ENCODE measurements at regions not wholly inside any gene's neighbourhood (a gene's known extent, or its start where the extent isn't known, plus 50 kb on each side); places are given as distances from the start of the nearest gene placed in this dataset.

GRCh38 chr7:119270045-119270464 is 1002.9 kb upstream of the KCND2 start:
- Histone ChIP-seq H3K27ac (ENCODE audit: low read depth in 1 of 2, low read length in 1 of 2) (no peak overlapping the region), H3K9ac (ENCODE audit: insufficient read depth in 1 of 2, low read length in 2 of 2) (no peak overlapping the region), H3K36me3 (ENCODE audit: control insufficient read depth in 4 of 4, insufficient read depth in 4 of 4, low read length in 4 of 4) (no peaks in the 10 kb centered on the region), H3K4me3 (no peak overlapping the region), H3K9me3 (ENCODE audit: control insufficient read depth in 4 of 4, insufficient read depth in 3 of 4, low read length in 3 of 4) (no peaks in the 10 kb centered on the region), H3K27me3 (ENCODE audit: control insufficient read depth in 3 of 3, insufficient read depth in 3 of 3, low read length in 2 of 3) (no peaks in the 10 kb centered on the region), H3K4me1 (ENCODE audit: control insufficient read depth in 5 of 5, insufficient read depth in 5 of 5, low read length in 5 of 5) (no peaks in the 10 kb centered on the region)
- ATAC-seq (ENCODE audit: insufficient read depth, low FRiP score) (peak; percentile 90), DNase-seq (peak; percentile 62 to 82 (median 75))
- WGBS, 2 donors = 16 to 17% methylated on average over 7 of the region's 7 CpGs
- TF ChIP-seq CTCF (IDR thresholded peaks at IDR 0.05; ENCODE audit: control extremely low read depth, extremely low read depth) = peak; percentile 32

- no peak overlapping the region for H3K9ac ChIP-seq (ENCODE audit: insufficient read depth in 1 of 2, low read length in 2 of 2)
- no peak overlapping the region for H3K27ac ChIP-seq (ENCODE audit: low read depth in 1 of 2, low read length in 1 of 2)
- H3K9me3 ChIP-seq (ENCODE audit: control insufficient read depth in 4 of 4, insufficient read depth in 3 of 4, low read length in 3 of 4) = no peaks in the 10 kb centered on the region
- no peaks in the 10 kb centered on the region for H3K4me1 ChIP-seq (ENCODE audit: control insufficient read depth in 5 of 5, insufficient read depth in 5 of 5, low read length in 5 of 5)
- H3K27me3 ChIP-seq (ENCODE audit: control insufficient read depth in 3 of 3, insufficient read depth in 3 of 3, low read length in 2 of 3) = no peaks in the 10 kb centered on the region
- 63 to 82% methylated on average over 6 of the region's 6 CpGs for WGBS, 2 donors
- no peak for TF ChIP-seq CTCF (IDR thresholded peaks at IDR 0.05; ENCODE audit: control extremely low read depth, extremely low read depth)
- H3K4me3 ChIP-seq = no peak overlapping the region
- no peak for ATAC-seq (ENCODE audit: insufficient read depth, low FRiP score)
- DNase-seq = no peak
- no peaks in the 10 kb centered on the region for H3K36me3 ChIP-seq (ENCODE audit: control insufficient read depth in 4 of 4, insufficient read depth in 4 of 4, low read length in 4 of 4)
Measured at GRCh38 chr7:119270644-119271043, 1002.3 kb upstream of the KCND2 start.

- Histone ChIP-seq H3K9me3 (ENCODE audit: control insufficient read depth in 4 of 4, insufficient read depth in 3 of 4, low read length in 3 of 4) (no peaks in the 10 kb centered on the region), H3K27me3 (ENCODE audit: control insufficient read depth in 3 of 3, insufficient read depth in 3 of 3, low read length in 2 of 3) (no peaks in the 10 kb centered on the region), H3K27ac (ENCODE audit: low read depth in 1 of 2, low read length in 1 of 2) (no peak overlapping the region), H3K9ac (ENCODE audit: insufficient read depth in 1 of 2, low read length in 2 of 2) (no peak overlapping the region), H3K4me3 (no peak overlapping the region), H3K4me1 (ENCODE audit: control insufficient read depth in 5 of 5, insufficient read depth in 5 of 5, low read length in 5 of 5) (no peaks in the 10 kb centered on the region), H3K36me3 (ENCODE audit: control insufficient read depth in 4 of 4, insufficient read depth in 4 of 4, low read length in 4 of 4) (no peaks in the 10 kb centered on the region)
- 85% methylated on average over 9 of the region's 9 CpGs for WGBS, 2 donors
- ATAC-seq (ENCODE audit: insufficient read depth, low FRiP score) = peak; percentile 23
- DNase-seq = no peak
- TF ChIP-seq CTCF (IDR thresholded peaks at IDR 0.05; ENCODE audit: control extremely low read depth, extremely low read depth) = no peak
Measured at GRCh38 chr7:119271147-119271779, 1001.7 kb upstream of the KCND2 start.
